ENCODE measurements at regions not wholly inside any gene's neighbourhood (a gene's known extent, or its start where the extent isn't known, plus 50 kb on each side); places are given as distances from the start of the nearest gene placed in this dataset.

- Histone ChIP-seq H3K27me3 (replicated peaks; ENCODE audit: control insufficient read depth, insufficient read depth, low read length, poor library complexity, severe bottlenecking) (no peaks in the 10 kb centered on the region), H3K4me1 (ENCODE audit: control insufficient read depth, insufficient read depth, low read length, poor library complexity, severe bottlenecking) (no peaks in the 10 kb centered on the region), H3K36me3 (ENCODE audit: control insufficient read depth, insufficient read depth, low read length) (no peaks in the 10 kb centered on the region), H3K9me3 (ENCODE audit: control insufficient read depth, low read length) (no peaks in the 10 kb centered on the region), H3K4me3 (ENCODE audit: insufficient read depth, low read depth, low read length, poor library complexity, severe bottlenecking) (no peak overlapping the region), H3K27ac (ENCODE audit: insufficient read depth, low read length, poor library complexity, severe bottlenecking) (no peak overlapping the region)
- no peak for DNase-seq
Observed at GRCh38 chr19:30741566-30741965, 369.4 kb downstream of the ZNF536 start.

- Histone ChIP-seq H3K9me3 (ENCODE audit: control insufficient read depth, low read length) (no peaks in the 10 kb centered on the region), H3K36me3 (ENCODE audit: control insufficient read depth, insufficient read depth, low read length) (no peaks in the 10 kb centered on the region), H3K27ac (ENCODE audit: insufficient read depth, low read length, poor library complexity, severe bottlenecking) (no peak overlapping the region), H3K4me1 (ENCODE audit: control insufficient read depth, insufficient read depth, low read length, poor library complexity, severe bottlenecking) (no peaks in the 10 kb centered on the region), H3K4me3 (ENCODE audit: insufficient read depth, low read depth, low read length, poor library complexity, severe bottlenecking) (no peak overlapping the region), H3K27me3 (replicated peaks; ENCODE audit: control insufficient read depth, insufficient read depth, low read length, poor library complexity, severe bottlenecking) (no peaks in the 10 kb centered on the region)
- no peak for DNase-seq
Observed at GRCh38 chr19:30739394-30739793, 367.2 kb downstream of the ZNF536 start.

- H3K4me1 ChIP-seq (ENCODE audit: control insufficient read depth, insufficient read depth, low read length, poor library complexity, severe bottlenecking): no peaks in the 10 kb centered on the region
- no peak for DNase-seq
- no peaks in the 10 kb centered on the region for H3K36me3 ChIP-seq (ENCODE audit: control insufficient read depth, insufficient read depth, low read length)
- H3K27ac ChIP-seq (ENCODE audit: insufficient read depth, low read length, poor library complexity, severe bottlenecking): no peak overlapping the region
- no peaks in the 10 kb centered on the region for H3K27me3 ChIP-seq (replicated peaks; ENCODE audit: control insufficient read depth, insufficient read depth, low read length, poor library complexity, severe bottlenecking)
- H3K4me3 ChIP-seq (ENCODE audit: insufficient read depth, low read depth, low read length, poor library complexity, severe bottlenecking): no peak overlapping the region
- H3K9me3 ChIP-seq (ENCODE audit: control insufficient read depth, low read length): no peaks in the 10 kb centered on the region
Observed at GRCh38 chr19:30738047-30738446, 365.9 kb downstream of the ZNF536 start.

DNA sequence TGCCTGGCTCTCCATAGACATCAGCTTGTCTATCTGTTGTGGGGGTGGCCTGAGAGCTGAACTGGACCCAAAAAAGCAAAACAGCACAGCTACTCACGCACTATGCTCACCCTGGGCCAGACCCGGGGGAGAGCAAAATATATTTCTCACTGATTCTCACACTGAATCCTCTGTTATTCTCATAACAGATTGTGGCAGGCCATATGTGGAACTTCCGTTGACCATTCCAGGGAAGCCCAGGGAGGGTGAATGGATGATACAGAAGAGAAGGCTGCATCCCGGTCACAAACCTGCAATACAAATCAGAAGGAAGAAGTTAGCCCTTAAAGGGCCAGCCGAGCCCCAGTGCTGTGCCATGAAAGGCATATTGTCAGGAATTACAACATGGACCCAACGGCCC lies 362.5 kb downstream of the ZNF536 start:
- Histone ChIP-seq H3K36me3 (ENCODE audit: control insufficient read depth, insufficient read depth, low read length) (no peaks in the 10 kb centered on the region), H3K9me3 (ENCODE audit: control insufficient read depth, low read length) (no peaks in the 10 kb centered on the region), H3K4me1 (ENCODE audit: control insufficient read depth, insufficient read depth, low read length, poor library complexity, severe bottlenecking) (no peaks in the 10 kb centered on the region), H3K27ac (ENCODE audit: insufficient read depth, low read length, poor library complexity, severe bottlenecking) (no peak overlapping the region), H3K27me3 (replicated peaks; ENCODE audit: control insufficient read depth, insufficient read depth, low read length, poor library complexity, severe bottlenecking) (no peaks in the 10 kb centered on the region), H3K4me3 (ENCODE audit: insufficient read depth, low read depth, low read length, poor library complexity, severe bottlenecking) (no peak overlapping the region)
- no peak for DNase-seq

GRCh38 chr19:30733826-30734550 lies 361.8 kb downstream of the ZNF536 start:
- Histone ChIP-seq H3K4me3 (ENCODE audit: insufficient read depth, low read depth, low read length, poor library complexity, severe bottlenecking) (no peak overlapping the region), H3K9me3 (ENCODE audit: control insufficient read depth, low read length) (no peaks in the 10 kb centered on the region)
- no peak for DNase-seq

DNA sequence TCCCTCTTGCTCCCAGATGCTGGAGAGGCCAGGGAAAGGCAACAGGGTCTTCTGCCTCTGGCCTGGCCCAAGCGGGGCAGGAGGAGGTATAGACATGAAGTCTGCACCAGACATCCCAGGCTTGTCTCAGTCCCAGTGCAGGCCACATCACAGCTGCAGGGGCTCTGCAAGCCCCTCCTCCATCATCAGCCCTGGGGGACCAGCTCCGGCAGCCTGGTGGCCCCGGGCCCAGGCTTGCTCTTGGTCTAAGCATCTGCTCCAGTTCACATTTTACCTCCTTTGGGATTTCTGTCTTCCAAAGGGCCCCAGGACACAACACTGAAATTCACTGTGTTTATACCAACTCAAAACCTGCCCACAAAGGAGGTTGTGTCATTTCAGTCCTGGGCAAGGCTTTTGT lies 359.4 kb downstream of the ZNF536 start:
- H3K36me3 ChIP-seq (ENCODE audit: control insufficient read depth, insufficient read depth, low read length): no peaks in the 10 kb centered on the region
- H3K27ac ChIP-seq (ENCODE audit: insufficient read depth, low read length, poor library complexity, severe bottlenecking): no peak overlapping the region
- no peaks in the 10 kb centered on the region for H3K9me3 ChIP-seq (ENCODE audit: control insufficient read depth, low read length)
- no peak for DNase-seq
- H3K4me1 ChIP-seq (ENCODE audit: control insufficient read depth, insufficient read depth, low read length, poor library complexity, severe bottlenecking): no peaks in the 10 kb centered on the region
- H3K27me3 ChIP-seq (replicated peaks; ENCODE audit: control insufficient read depth, insufficient read depth, low read length, poor library complexity, severe bottlenecking): no peaks in the 10 kb centered on the region
- H3K4me3 ChIP-seq (ENCODE audit: insufficient read depth, low read depth, low read length, poor library complexity, severe bottlenecking): no peak overlapping the region

More at GRCh38 chr19:30733826-30734550, 361.8 kb downstream of the ZNF536 start:
- Histone ChIP-seq H3K27ac (ENCODE audit: insufficient read depth, low read length, poor library complexity, severe bottlenecking) (no peak overlapping the region), H3K4me1 (ENCODE audit: control insufficient read depth, insufficient read depth, low read length, poor library complexity, severe bottlenecking) (no peaks in the 10 kb centered on the region), H3K27me3 (replicated peaks; ENCODE audit: control insufficient read depth, insufficient read depth, low read length, poor library complexity, severe bottlenecking) (no peaks in the 10 kb centered on the region), H3K36me3 (ENCODE audit: control insufficient read depth, insufficient read depth, low read length) (no peaks in the 10 kb centered on the region)

- DNase-seq: no peak
- no peak overlapping the region for H3K4me3 ChIP-seq (ENCODE audit: insufficient read depth, low read depth, low read length, poor library complexity, severe bottlenecking)
- H3K9me3 ChIP-seq (ENCODE audit: control insufficient read depth, low read length): no peaks in the 10 kb centered on the region
- no peaks in the 10 kb centered on the region for H3K4me1 ChIP-seq (ENCODE audit: control insufficient read depth, insufficient read depth, low read length, poor library complexity, severe bottlenecking)
- H3K27ac ChIP-seq (ENCODE audit: insufficient read depth, low read length, poor library complexity, severe bottlenecking): no peak overlapping the region
- no peaks in the 10 kb centered on the region for H3K27me3 ChIP-seq (replicated peaks; ENCODE audit: control insufficient read depth, insufficient read depth, low read length, poor library complexity, severe bottlenecking)
- no peaks in the 10 kb centered on the region for H3K36me3 ChIP-seq (ENCODE audit: control insufficient read depth, insufficient read depth, low read length)
Observed at GRCh38 chr19:30729451-30729850, 357.3 kb downstream of the ZNF536 start.

- no peaks in the 10 kb centered on the region for H3K36me3 ChIP-seq (ENCODE audit: control insufficient read depth, insufficient read depth, low read length)
- no peaks in the 10 kb centered on the region for H3K27me3 ChIP-seq (replicated peaks; ENCODE audit: control insufficient read depth, insufficient read depth, low read length, poor library complexity, severe bottlenecking)
- no peak for DNase-seq
- H3K27ac ChIP-seq (ENCODE audit: insufficient read depth, low read length, poor library complexity, severe bottlenecking): no peak overlapping the region
- no peak overlapping the region for H3K4me3 ChIP-seq (ENCODE audit: insufficient read depth, low read depth, low read length, poor library complexity, severe bottlenecking)
- no peaks in the 10 kb centered on the region for H3K4me1 ChIP-seq (ENCODE audit: control insufficient read depth, insufficient read depth, low read length, poor library complexity, severe bottlenecking)
- H3K9me3 ChIP-seq (ENCODE audit: control insufficient read depth, low read length): no peaks in the 10 kb centered on the region
Observed at GRCh38 chr19:30722761-30723160, 350.6 kb downstream of the ZNF536 start.

GRCh38 chr19:30722186-30722585 lies 350.0 kb downstream of the ZNF536 start:
- Histone ChIP-seq H3K36me3 (ENCODE audit: control insufficient read depth, insufficient read depth, low read length) (no peaks in the 10 kb centered on the region), H3K27ac (ENCODE audit: insufficient read depth, low read length, poor library complexity, severe bottlenecking) (no peak overlapping the region), H3K9me3 (ENCODE audit: control insufficient read depth, low read length) (no peaks in the 10 kb centered on the region), H3K27me3 (replicated peaks; ENCODE audit: control insufficient read depth, insufficient read depth, low read length, poor library complexity, severe bottlenecking) (no peaks in the 10 kb centered on the region), H3K4me3 (ENCODE audit: insufficient read depth, low read depth, low read length, poor library complexity, severe bottlenecking) (no peak overlapping the region), H3K4me1 (ENCODE audit: control insufficient read depth, insufficient read depth, low read length, poor library complexity, severe bottlenecking) (no peaks in the 10 kb centered on the region)
- no peak for DNase-seq

DNA sequence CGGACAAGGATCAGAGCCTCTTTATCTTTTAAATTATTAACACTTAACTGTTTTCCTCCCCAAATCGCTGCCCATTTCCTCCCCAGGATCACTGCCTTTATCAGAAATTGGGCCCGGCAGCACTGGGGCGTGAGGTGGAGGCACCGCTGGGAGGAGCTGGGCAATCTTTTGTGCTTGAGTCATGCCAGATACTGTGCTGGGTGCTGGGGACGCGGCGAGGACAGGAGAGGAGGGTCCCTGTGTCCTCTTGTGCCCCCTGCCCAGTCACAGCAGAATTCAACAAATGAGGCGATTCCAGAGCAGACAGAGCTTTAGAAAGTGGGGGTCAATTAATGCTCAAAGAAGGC lies 347.8 kb downstream of the ZNF536 start:
- Histone ChIP-seq H3K9me3 (ENCODE audit: control insufficient read depth, low read length) (no peaks in the 10 kb centered on the region), H3K36me3 (ENCODE audit: control insufficient read depth, insufficient read depth, low read length) (no peaks in the 10 kb centered on the region), H3K4me1 (ENCODE audit: control insufficient read depth, insufficient read depth, low read length, poor library complexity, severe bottlenecking) (no peaks in the 10 kb centered on the region), H3K27me3 (replicated peaks; ENCODE audit: control insufficient read depth, insufficient read depth, low read length, poor library complexity, severe bottlenecking) (no peaks in the 10 kb centered on the region), H3K4me3 (ENCODE audit: insufficient read depth, low read depth, low read length, poor library complexity, severe bottlenecking) (no peak overlapping the region), H3K27ac (ENCODE audit: insufficient read depth, low read length, poor library complexity, severe bottlenecking) (no peak overlapping the region)
- no peak for DNase-seq

Measured in effector memory CD4-positive, alpha-beta T cell (primary cell).